SHP77 treated with DMSO at 0.1 percent for 48 hours (cell line): ENCODE measurements at regions not wholly inside any gene's neighbourhood (a gene's known extent, or its start where the extent isn't known, plus 50 kb on each side); places are given as distances from the start of the nearest gene placed in this dataset.
A peak's percentile ranks its signal among the peaks of the same experiment; 100 is the strongest.

Experiments
- DNase-seq: peaks from one replicate; lab custom pipeline; 2025; lab: John Stamatoyannopoulos, UW

DNA sequence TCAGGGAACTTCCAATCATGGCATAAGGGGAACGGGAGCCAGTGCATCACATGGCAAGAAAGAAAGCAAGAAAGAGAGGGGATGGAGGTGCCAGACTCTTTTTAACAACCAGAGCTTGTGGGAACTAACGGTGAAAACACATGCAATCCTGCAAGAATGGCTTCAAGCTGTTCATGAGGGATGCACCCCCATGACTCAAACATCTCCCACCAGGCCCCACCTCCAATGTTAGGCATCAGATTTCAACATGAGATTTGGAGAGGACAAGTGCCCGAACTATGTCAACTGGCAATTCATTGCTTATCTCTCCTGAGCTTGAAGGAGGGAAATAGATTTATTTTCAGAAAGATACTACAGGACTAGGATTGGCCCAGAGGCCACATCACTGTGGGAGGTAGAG, 270.0 kb downstream of the SLC4A3 start:
- no peak for DNase-seq

GRCh38 chr2:219901155-219901554, 273.7 kb downstream of the SLC4A3 start:
- no peak for DNase-seq

DNA sequence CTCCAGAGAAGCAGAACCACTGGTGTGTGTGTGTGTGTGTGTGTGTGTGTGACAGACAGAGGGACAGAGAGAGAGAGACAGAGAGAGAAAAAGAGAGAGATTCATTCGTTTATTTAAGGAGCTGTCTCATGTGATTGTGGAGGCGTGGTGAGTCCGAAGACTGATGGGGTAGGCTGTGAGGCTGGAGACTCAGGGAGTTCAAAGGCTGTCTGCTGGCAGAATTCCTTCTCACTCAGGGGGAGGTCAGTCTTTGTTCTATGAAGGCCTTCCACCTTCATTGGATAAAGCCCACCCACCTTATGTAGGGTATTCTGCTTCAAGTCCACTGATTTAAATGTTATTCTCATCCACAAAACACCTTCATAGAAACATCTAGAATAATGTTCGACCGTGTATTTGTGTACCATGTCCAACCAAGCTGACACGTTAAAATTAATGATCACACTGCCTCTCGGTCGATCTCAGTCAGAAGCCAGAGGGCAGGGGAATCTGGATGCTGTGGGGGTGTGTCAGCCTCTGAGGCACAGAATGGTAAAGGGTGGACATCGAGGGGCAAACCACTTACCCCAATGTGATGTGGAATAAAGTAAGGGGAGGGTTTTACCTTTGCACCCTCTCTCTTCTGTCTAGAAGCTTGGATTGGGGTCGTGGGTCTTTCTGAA, 275.6 kb downstream of the SLC4A3 start:
- DNase-seq = no peak

DNA sequence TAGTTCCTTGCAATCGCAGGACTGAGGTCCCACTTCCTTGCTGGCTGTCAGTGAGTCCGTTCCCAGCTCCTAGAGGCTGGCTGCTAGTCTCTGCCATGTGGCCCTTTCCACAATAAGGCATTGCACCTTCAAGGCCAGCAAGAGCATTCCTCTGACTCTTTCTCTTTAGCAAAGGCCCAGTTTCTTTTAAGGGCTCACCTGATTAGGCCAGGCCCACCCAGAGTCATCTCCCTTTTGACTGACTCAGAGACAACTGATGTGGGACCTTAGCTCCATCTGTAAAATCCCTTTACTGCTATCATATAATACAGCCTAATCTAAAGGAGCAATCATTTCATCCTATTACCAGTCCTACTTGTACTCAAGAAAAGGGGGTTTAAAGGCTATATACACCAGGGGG, 278.2 kb downstream of the SLC4A3 start:
- no peak for DNase-seq

GRCh38 chr2:219906114-219907010, 278.9 kb downstream of the SLC4A3 start:
- DNase-seq = no peak

DNA sequence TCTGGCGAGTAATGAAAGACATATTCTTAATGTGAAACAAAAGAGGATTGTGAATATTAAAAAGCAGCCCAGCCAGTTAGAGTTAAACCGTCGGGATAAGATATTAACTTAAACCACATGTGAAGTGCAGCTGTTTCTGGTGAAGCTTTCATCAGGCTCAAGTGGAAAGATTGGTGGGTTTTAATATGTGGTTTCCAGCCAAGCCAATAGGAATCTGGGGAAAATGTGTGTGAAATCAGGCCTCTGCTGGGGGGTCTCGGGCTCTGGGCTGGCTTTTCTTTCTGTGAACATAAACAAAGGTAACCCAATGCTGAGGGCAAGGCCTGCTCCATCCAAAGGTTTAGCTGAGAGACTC, 279.6 kb downstream of the SLC4A3 start:
- no peak for DNase-seq

DNA sequence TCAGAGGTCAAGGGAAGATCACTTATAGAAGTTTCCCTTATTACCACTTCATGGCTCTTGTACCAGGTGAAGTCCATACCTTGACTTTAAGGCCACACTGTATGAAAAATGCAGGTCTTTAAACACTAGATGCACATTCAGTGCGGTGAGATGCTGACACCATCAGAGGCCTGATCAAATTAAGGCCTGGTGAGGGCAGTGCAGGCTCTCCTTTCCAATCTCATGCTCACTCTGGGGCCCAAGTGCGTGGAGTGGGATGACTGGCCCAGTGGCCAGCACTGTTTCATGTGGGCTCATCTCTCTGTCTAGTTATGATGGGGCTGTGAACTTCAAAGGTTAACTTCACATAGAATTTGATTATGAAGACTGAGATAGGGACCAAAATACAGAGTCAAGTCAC, 281.1 kb downstream of the SLC4A3 start:
- no peak for DNase-seq

DNA sequence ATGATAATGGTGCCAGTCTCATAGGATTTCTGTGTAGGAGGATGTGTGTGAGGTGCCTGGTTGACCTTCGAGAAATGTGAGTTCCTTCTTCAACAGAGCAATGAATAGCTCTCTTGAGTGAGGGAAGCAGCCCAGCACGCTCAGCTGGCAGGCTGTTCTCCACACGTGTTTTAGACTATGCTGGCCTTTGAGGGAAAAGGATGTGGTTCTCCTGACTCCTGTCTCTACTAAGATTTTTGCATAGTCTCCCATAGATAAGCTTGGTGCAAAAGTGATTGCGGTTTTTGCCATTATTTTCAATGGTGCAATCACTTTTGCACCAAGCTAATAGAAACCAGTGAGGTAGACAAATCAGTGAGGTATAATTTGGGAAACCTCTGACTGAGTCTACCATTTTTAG, 284.1 kb downstream of the SLC4A3 start:
- no peak for DNase-seq

- DNase-seq = no peak
These were observed 285.1 kb downstream of the SLC4A3 start for GRCh38 chr2:219912491-219912921.

DNA sequence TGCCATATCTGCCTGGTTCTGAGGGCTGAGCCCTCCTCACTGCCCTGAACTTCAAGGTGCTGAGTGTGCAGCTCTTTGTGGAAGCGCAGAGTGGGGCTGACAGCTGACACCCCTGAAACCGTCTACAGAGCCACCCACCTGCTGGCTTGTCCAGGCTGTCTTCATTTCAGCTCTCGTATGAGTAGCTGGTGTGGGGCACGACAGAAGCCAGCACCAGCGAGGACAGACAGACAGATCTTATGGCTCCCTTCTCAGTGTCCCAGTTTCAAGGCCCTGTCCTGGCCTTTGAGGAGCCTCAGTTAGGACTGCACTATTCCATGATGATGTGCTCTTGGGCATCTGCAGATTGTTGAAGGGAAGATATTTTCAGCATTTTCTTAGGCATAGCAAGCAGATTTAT, 287.1 kb downstream of the SLC4A3 start:
- DNase-seq = no peak

- no peak for DNase-seq
These were observed 288.9 kb downstream of the SLC4A3 start for GRCh38 chr2:219916281-219916680.

- DNase-seq = no peak
These were observed 289.5 kb downstream of the SLC4A3 start for GRCh38 chr2:219916726-219917440.

DNA sequence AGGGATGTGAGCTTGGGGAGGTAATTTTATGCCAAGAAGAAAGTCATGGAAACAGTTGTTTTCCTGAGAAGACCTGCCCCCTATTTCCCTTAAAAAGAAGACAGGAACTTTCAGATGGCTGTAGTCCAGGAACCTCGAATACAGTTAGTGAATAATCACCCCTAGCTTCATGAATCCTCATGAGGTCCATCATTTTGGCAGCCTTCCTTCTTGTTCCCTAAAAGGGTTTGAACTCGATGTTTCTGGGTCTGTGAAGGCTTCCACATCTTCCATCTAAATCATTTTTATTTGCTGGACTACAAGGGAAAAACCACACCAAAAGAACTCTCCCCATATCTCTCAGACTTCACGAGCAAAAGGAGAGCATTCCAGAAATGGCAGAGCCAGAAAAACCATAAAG, 290.8 kb downstream of the SLC4A3 start:
- DNase-seq = no peak

GRCh38 chr2:219918944-219919343, 291.5 kb downstream of the SLC4A3 start:
- DNase-seq = peak; percentile 18

DNA sequence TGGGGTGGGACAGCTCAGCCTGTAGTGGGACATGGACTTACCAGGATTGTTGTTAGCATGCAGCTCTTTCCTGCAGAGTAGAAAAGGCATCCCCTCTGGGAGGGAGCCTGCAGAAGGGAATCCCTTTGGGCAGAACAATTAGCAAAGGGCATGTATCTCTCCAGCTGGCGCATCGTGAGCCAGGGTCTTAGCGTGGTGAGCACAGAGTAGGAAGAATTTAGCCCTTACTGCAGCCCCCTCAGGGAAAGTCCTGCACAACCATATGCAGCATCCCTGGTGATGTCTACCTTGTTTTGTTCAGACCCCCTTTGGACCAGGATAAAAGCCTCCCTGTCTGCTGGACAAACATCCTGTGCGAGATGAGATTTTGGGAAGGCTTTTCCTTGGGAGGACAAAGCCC, 292.1 kb downstream of the SLC4A3 start:
- DNase-seq = no peak

- DNase-seq = no peak
These were observed 302.4 kb downstream of the SLC4A3 start for GRCh38 chr2:219929835-219930234.

DNA sequence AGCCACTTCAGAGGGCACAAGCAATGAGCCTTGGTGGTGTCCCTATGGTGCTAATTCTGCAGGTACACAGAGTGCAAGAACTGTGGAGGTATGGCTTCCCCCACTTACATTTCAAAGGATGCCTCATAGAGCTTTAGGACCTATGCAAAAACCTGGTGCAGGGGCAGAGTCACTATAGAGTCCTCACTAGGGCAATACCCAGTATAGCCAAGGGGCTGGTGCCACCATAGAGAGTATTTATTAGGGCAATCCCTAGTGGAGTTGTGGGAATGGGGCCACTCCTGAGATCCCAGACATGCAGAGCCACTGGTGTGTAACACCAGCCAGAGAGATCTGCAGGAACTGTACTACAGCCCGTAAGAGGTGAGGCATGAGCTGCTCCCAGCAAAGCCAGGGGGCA, 312.2 kb downstream of the SLC4A3 start:
- DNase-seq = no peak

DNA sequence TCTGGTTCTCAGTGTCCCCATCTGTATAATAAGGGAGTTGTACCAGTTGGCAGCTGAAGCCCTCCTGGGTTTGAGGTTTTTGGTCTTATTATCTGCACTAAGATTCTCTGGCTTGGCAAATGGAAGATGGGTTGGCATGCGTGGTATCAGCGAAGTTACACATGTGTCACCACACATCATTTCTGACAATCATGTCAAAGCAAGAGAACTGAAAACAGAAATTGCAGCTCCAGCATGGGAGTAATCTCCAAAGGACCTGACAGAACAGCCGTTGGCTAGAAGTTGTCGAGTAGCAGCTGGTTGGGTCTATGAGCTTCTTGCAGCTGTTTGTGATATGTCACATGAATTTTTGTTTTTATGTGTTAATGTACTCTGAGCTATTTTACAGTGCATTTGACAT, 317.4 kb downstream of the SLC4A3 start:
- DNase-seq = no peak

DNA sequence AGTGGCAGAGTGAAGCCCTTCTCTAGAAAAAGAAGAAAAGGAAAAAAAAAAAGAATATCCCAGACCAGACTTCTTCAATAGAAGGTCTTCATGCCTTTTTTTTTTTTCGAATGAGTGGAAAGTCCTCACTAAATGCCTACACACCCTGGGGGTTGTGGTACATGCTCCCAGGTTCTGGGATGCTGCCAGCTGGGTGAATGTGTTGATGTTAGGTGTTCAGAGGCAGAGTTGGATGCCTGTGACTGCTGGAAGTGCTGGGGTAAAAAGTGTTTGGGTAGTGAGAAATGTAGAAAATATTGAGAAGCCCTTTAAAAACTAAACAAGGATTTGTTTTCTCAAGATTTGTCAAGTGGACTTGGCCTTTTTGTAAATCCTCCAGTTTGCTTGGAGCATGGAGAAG, 318.6 kb downstream of the SLC4A3 start:
- DNase-seq = no peak

GRCh38 chr2:219946529-219946928, 319.1 kb downstream of the SLC4A3 start:
- no peak for DNase-seq

DNA sequence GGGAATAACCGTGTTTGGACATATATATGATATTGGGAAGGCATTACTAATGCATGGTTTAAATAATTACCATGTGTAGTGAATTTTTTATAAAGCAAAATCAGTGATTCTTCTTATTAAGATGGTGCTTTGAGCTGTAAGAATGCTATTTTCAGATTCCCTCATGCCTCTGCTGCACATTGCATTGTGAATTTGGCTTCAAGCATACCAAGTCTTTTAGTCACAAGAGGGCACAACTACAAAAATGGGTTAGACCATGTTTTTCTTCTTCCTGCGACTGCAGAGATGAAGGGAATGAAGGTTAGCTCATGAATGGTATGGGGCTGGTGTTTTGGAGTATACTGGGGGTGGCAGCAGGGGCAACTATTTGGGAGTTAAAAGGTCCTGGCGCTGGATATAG, 320.1 kb downstream of the SLC4A3 start:
- no peak for DNase-seq

DNA sequence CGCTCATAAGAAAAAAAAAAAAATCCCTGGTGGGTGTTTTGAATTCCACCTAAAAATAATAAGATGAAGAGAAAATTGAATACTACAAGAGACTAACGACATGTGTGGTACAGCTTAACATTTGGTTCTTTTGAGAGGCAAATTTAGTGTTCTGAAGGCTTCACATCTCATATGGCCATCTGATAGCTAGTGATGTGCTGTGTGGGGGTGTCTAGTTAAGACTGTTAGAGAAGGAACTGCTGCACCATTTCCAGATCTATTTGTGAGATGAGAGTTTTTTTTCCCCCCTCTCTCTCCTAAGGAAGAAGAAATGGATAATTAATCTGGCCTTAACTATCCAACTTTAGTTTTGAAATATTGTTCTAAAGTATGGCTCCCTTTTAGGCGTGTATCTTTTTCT, 321.6 kb downstream of the SLC4A3 start:
- no peak for DNase-seq

DNA sequence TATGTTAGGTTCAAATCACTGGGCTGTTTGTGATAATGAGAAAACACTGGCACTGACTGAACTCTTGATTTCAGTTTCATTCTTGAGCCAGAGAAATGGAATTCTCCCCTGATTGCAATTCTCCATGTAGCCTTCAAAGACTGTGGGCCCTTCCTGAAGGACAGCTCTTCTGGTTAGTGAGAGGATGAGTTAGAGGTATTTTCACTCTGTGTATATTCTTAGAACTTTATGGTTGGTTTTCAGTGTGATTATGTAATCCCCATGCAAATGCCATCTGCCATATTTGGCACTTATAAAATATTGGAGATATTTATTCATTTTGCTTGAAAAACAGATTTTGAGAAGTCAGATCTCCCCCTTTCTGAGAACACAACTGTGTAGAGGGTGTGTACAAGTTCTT, 323.7 kb downstream of the SLC4A3 start:
- no peak for DNase-seq
